ENCODE measurements at regions not wholly inside any gene's neighbourhood (a gene's known extent, or its start where the extent isn't known, plus 50 kb on each side); places are given as distances from the start of the nearest gene placed in this dataset.
"Not testable (repeated sequence)": the region's sequence is repeated elsewhere in the genome, so short reads cannot be mapped to it uniquely, and the experiment has no call there.

DNA sequence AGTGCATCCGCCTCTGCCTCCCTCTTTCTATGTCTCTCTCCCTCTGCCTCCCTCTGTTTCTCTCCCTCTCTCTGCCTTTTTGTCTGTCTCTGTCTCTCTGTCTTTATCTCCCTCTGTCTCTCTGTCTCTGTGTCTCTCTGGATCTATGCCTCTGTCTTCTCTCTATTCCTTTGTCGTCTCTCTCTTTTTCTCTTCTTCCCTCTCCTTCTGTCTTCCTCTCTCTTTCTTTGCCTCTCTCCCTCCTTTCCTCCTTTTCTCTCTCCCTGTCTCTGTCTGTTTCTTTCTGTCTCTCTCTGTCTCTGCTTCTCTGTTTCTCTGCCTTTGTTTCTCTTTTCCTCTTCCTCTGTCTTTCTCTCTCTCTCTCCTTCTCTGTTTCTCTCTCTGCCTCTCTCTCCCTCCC, 678.8 kb upstream of the NRP1 start:
- DNase-seq: no peak

DNA sequence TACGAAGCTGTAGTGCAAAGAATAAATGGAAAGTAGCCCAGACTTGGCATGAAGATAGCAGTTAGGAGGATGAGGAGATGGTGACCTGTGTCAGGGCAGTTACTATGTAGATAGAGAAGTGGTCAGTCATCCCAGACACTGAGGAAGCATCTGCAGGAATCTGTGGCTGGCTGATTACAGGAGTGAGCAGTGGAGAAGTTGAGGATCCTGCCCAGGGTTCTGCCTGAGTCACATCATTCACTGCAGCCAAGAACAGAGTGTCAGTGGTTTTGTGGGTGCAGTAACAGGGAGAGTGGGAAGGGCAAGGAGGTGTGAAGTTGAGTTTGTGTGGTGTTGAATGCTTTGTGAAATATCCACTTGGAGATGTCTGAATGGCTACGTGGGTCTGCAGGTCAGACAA, 676.4 kb upstream of the NRP1 start:
- DNase-seq: no peak

- DNase-seq: not testable (repeated sequence)
These were observed 675.8 kb upstream of the NRP1 start for GRCh38 chr10:34010228-34010627.

DNA sequence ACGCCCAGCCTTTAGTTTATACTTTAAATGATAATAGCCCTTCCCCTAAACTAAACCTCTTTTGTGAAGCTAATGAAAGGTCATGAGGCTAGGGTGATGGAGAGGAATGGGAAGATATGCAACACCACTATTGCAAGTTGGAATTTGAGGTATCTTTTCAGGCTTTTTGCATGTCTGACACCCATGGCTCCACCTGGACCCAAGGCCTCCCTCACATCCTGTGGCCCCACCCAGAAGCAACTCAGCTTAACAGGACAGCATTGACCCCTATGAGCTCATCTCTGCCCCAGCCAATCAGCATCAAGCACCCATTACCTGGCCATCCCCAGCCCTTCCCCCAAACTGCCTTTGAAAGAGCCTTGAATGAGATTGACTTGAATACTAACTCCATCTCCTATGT, 674.2 kb upstream of the NRP1 start:
- DNase-seq: no peak

DNA sequence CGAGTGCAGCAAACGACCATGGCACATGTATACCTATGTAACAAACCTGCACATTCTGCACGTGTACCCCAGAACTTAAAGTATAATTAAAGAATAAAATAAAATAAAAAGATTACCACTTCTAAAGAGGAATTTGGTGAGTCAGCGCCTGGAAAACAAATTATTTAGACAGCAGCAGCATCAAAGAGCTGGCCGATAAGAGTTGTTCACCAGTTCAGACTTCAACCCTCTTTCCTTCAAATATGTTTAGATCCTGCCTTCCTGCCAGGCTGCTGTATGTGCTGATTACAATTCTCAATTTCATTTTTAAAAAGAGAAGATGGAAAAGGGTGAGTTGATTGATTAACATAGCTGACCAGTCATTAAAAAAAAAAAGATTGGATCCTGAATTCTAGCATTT, 672.0 kb upstream of the NRP1 start:
- no peak for DNase-seq

- no peak for DNase-seq
These were observed 669.1 kb upstream of the NRP1 start for GRCh38 chr10:34003561-34003960.

GRCh38 chr10:34002896-34003295, 668.4 kb upstream of the NRP1 start:
- DNase-seq: no peak

DNA sequence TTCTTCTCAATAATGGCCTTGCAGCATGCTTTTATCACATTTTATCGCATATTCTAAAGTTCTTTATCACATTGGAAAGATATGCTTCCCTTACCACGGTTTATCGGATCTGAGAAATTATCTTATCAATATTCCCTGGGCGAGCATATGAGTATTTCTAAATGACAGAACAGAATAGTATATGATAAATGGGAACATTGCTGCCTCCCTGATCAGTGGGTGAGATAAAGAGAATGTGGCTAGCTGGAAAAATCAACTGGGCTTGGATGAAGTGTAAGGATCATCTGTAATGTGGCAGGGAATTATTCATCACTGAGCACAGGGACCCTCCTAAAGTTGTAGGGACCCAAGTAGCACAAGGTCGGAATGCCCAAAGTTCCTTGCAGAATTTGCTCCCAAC, 667.4 kb upstream of the NRP1 start:
- DNase-seq: no peak

DNA sequence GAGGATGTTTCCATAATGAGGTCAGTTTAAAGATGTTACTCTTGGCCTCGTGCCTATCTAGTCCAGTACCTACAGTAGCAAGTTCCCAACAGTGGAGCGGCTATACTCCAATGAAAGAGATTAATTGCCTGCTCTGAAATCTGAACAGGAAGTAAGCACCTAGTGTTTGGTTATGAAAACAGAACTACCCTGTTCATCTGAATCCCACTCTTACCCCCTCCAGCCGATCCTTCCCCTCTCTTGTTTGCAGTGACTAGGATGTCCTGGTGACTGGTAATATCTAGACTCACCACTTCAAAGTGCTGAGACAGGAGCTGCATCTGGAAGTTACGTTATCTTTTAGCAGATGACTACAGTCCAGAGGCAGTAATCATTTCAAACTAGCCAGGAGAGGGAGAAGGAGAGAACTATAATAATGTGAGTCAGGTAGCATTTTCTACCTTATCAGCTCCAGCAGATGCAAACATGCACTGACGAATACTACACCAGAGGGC, 666.7 kb upstream of the NRP1 start:
- no peak for DNase-seq

DNA sequence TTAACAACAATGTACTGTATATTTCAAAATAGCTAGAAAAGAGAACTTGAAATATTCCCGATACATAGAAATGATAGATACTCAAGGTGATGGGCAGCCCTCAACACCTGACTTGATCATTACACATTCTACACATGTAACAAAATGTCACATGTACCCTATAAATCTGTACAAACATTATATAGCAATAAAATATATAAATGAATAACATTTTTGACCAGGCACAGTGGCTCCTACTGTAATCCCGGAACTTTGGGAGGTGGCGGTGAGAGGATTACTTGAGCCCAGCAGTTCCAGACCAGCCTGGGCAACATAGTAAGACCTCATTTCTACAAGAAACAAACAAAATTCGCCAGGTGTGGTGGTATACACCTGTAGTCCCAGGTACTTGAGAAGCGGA, 659.5 kb upstream of the NRP1 start:
- no peak for DNase-seq

DNA sequence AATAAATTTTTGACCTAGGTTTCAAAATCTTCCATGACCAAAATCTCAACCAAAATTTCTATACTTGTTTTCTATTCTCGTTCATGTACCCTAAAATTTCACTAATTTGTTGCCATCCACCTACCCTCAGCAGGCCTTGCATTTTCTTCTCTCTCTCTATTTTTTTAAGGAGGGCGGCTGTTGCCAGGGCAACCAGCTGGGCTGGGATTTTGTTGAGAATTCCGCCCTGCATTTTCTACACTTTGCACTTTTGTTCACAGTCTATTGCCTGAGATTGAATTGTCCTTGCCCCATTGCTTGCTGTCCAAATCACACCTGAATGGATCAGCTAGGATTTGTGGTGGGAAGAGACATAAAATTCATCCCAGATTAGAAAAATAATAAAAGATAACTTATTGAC, 657.5 kb upstream of the NRP1 start:
- no peak for DNase-seq

DNA sequence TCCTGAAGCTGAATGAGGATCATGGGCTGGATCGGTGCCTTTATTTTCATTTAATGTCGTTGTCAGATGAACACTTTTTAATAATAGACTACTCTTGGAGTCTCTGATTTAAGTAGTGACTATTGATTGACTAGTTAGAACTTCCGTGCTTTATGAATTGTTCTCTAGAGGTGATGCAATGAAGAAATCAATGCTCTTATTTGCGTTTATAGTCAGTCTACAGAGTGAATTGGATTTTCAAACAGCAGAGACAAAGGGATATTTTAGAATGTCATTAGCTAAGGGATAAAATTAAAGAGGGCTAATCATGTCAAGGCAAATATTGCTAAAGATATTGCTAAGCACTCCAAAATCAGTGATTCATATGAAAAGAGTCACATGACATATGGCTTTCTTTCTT, 652.0 kb upstream of the NRP1 start:
- DNase-seq: no peak

DNA sequence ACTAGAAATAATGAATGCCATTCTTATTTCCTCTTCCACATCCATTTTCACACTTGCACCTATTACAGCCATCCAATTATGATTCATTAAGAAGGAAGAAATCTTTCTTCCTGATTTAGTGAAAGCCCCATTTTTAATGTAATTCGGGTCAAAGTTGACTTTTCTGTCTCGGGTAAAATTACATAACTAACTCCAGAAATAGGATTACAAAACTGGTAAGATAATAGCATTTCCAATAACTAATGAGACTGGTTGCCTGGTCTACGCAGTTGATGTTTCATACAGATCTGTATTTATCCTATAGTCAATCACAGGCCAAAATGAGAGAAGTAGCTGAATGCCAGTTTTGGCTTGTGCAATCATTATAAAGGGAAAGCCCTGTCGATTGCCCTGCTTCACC, 651.5 kb upstream of the NRP1 start:
- DNase-seq: no peak

- DNase-seq: no peak
These were observed 648.5 kb upstream of the NRP1 start for GRCh38 chr10:33982995-33983394.

DNA sequence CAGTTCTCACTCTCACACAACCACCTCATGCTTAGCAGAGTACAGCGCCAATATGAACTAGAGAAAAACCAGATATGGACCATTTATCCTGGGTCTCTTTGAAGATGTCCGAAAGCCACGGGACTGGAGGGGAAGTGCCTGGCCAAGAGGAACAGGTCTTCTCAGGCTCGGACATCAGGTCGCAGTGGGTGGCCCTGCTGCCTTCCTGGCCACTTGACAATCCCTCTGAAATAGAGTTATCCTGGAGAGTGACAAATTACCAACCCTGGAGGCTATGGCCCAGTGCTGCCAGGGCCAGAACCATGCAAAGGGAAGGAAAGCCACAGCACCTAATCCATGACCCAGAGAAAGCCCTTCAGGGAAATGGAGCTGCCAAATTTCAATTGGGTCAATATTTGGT, 646.8 kb upstream of the NRP1 start:
- no peak for DNase-seq

DNA sequence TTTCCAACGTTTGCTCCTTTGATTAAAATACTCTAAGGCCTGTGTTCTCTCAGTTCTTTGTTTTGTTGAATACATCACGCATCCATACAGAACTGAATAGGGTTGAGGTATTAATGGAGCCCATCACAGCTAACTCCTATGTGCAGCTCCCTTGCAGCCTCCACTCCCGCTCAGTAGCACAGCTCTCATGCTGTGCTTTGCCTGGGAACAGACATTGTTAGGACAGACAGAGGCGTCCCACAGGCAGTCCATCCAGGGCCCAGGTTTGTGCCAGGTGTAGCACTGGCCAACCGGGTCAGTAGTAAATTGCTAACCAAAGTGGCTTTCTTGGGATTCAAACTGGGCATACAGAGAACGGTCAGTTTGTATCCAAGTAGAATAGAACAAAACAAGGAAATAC, 644.7 kb upstream of the NRP1 start:
- no peak for DNase-seq

DNA sequence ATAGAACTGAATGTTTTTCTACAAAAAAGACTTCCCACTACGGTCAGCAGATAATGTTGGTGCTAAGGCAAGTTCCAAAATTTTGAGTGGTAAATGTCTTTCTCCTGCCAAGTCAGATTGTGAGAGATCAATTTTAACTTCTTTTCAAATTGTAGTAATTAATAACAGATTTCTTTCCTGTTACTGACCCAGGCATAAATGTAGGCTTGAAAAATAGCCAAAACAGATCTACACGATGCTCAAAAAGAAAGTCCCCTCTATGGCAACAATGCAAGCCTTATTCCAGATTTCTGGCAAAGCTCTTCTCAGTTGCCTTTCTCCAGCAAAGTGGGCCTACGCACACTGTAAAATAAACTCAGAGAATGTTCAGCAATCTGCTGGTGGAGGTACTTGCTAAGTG, 641.0 kb upstream of the NRP1 start:
- no peak for DNase-seq

GRCh38 chr10:33974976-33975478, 640.6 kb upstream of the NRP1 start:
- DNase-seq: no peak

GRCh38 chr10:33968983-33969382, 634.5 kb upstream of the NRP1 start:
- DNase-seq: no peak

GRCh38 chr10:33967606-33968120, 633.2 kb upstream of the NRP1 start:
- DNase-seq: no peak

DNA sequence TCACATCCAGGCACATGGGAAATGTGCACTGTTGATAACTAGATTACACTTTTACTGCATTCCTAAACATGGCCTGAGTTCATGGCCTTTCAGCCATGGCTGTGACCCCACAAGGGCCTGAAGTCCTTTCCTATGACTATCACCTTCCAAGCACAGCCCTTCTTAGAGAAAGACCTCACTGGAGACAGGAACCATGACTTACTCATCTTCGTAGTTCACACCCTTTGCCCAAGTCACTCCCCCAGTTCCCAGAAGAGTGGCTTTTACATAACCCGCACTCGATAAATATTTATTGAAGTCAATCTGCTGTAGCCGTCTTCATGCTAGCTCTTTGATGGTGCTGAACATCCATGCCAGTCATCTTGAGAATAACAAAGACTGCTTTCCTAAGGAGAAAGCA, 632.5 kb upstream of the NRP1 start:
- no peak for DNase-seq

DNA sequence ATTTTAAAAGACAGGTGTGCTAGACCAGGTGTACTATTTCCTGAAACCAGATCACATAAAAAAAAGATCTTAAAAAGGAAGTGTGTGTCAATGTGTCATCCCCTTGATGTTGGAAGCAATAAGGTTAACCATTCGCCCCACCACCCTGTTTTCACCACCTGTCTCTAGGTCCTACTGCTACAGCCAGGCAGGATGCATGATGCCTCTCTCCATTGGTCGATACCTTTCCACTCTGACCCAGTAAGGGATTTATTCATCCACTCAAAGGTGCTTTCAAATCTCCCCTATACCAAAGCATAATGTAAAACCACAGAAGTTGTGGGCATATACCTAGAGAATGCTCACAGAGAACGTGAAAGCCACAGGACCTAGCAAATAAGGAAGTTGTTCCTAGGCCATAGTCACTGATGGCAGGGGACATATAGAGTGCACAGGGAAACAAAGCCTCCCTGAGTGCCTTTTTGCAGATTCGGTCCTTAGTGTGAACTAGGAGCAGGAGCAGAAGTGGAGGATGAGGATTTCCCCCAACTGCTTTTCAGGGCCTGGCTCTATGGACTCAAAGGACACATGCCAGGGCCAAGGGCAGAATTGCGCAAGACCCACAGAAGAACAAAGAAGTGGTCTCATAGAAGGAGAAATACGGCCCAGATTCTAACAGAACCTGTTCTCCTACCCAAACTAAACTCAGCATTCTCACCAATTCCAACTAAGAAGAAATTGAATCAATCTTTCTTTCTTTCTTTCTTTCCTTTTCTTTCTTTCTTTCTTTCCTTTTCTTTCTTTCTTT, 631.5 kb upstream of the NRP1 start:
- DNase-seq: no peak

GRCh38 chr10:33963729-33964128, 629.3 kb upstream of the NRP1 start:
- DNase-seq: no peak

- DNase-seq: not testable (repeated sequence)
These were observed 621.9 kb upstream of the NRP1 start for GRCh38 chr10:33956322-33956721.

- DNase-seq: no peak
These were observed 621.2 kb upstream of the NRP1 start for GRCh38 chr10:33955676-33956075.

Data from activated CD4-positive, alpha-beta T cell treated with anti-CD3 and anti-CD28 coated beads, Interleukin-10, Interleukin-2, amounts not matched to agents 100 ng/mL and 50 ng/mL, durations not matched to agents 16 hours and 8 hours (primary cell).